Peyer's patch (tissue), 4 donors: ENCODE measurements at regions not wholly inside any gene's neighbourhood (a gene's known extent, or its start where the extent isn't known, plus 50 kb on each side); places are given as distances from the start of the nearest gene placed in this dataset.

ENCODE experiments used
- POLR2A ChIP-seq, 2 donors: fragments of 450-650 bp; IDR thresholded peaks; one replicate each; pipeline ENCODE4 v1.5.1; 2017; ENCODE audit warnings: antibody characterized with exemption in 2 of 2, mild to moderate bottlenecking in 2 of 2, moderate library complexity in 2 of 2
- TF ChIP-seq, protein P1 (sequence below), 6 experiments: fragments of 450-650 bp in 4 of 6; fragments of 200-600 bp in 2 of 6; sonication (generic) in 1 of 6; IDR thresholded peaks; one replicate each; pipeline ENCODE4 v1.5.1; 2017 to 2019; ENCODE audit warnings: antibody characterized with exemption in 6 of 6, mild to moderate bottlenecking in 3 of 6, moderate library complexity in 1 of 6

DNA sequence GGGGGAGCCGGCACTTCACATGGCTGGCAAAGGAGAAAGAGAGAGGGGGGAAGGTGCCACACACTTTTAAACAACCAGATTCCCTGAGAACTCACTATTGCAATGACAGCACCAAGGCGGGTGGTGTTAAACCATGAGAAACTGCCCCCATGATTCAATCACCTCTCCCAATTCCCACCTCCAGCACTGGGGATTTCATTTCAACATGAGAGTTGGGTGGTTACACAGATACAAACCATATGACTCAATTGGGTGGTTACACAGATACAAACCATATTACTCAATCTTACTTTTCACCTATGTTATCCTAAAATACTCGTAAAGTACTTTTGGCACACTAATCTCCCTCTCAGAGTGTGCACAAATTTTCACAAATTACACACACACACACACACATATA lies 1097.5 kb upstream of the TMPRSS15 start:
- TF ChIP-seq, protein P1, sequence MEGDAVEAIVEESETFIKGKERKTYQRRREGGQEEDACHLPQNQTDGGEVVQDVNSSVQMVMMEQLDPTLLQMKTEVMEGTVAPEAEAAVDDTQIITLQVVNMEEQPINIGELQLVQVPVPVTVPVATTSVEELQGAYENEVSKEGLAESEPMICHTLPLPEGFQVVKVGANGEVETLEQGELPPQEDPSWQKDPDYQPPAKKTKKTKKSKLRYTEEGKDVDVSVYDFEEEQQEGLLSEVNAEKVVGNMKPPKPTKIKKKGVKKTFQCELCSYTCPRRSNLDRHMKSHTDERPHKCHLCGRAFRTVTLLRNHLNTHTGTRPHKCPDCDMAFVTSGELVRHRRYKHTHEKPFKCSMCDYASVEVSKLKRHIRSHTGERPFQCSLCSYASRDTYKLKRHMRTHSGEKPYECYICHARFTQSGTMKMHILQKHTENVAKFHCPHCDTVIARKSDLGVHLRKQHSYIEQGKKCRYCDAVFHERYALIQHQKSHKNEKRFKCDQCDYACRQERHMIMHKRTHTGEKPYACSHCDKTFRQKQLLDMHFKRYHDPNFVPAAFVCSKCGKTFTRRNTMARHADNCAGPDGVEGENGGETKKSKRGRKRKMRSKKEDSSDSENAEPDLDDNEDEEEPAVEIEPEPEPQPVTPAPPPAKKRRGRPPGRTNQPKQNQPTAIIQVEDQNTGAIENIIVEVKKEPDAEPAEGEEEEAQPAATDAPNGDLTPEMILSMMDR (IDR thresholded peaks at IDR 0.05) = no peak
- no peak for TF ChIP-seq POLR2A (IDR thresholded peaks at IDR 0.05)
